Loucy (cell line): ENCODE measurements at regions not wholly inside any gene's neighbourhood (a gene's known extent, or its start where the extent isn't known, plus 50 kb on each side); places are given as distances from the start of the nearest gene placed in this dataset.

ENCODE experiments used
- H2AFZ ChIP-seq: fragments of 200-600 bp; sonication (generic); 2 replicates; pipeline ENCODE4 v1.6.0; 2016; ENCODE audit warnings: antibody characterized with exemption, mild to moderate bottlenecking, low read length, moderate library complexity
- H3F3A ChIP-seq: fragments of 200-600 bp; 2 replicates; pipeline ENCODE4 v1.6.0; 2016; ENCODE audit warnings: antibody characterized with exemption, low read depth, mild to moderate bottlenecking
- H3K27me3 ChIP-seq: fragments of 200-600 bp; sonication (generic); 2 replicates; pipeline ENCODE4 v1.6.1; 2014; ENCODE audit warnings: low read length, mild to moderate bottlenecking; ENCODE audit not compliant: insufficient read depth, poor library complexity, severe bottlenecking
- H3K36me3 ChIP-seq: fragments of 200-600 bp; sonication (generic); 2 replicates; pipeline ENCODE4 v1.6.1; 2016; ENCODE audit warnings: low read length; ENCODE audit not compliant: insufficient read depth
- H3K4me1 ChIP-seq: fragments of 200-600 bp; sonication (generic); 2 replicates; pipeline ENCODE4 v1.5.1; 2014; ENCODE audit warnings: low read length, mild to moderate bottlenecking; ENCODE audit not compliant: insufficient read depth, poor library complexity, severe bottlenecking
- H3K4me2 ChIP-seq: fragments of 200-600 bp; sonication (generic); 2 replicates; pipeline ENCODE4 v1.6.0; 2014; ENCODE audit warnings: antibody characterized with exemption, low read length, low read depth, mild to moderate bottlenecking; ENCODE audit not compliant: poor library complexity, severe bottlenecking
- H3K4me3 ChIP-seq: fragments of 200-600 bp; sonication (generic); 2 replicates; pipeline ENCODE4 v1.5.1; 2014; ENCODE audit warnings: low read length, mild to moderate bottlenecking, mixed read lengths; ENCODE audit not compliant: poor library complexity, severe bottlenecking
- H3K79me2 ChIP-seq: fragments of 200-600 bp; sonication (generic); 2 replicates; pipeline ENCODE4 v1.6.1; 2014; ENCODE audit warnings: low read length; ENCODE audit not compliant: insufficient read depth
- H3K9ac ChIP-seq: fragments of 200-600 bp; sonication (generic); 2 replicates; pipeline ENCODE4 v1.6.0; 2014; ENCODE audit warnings: mild to moderate bottlenecking, low read depth, low read length, moderate library complexity; ENCODE audit not compliant: poor library complexity, severe bottlenecking
- H3K9me2 ChIP-seq: fragments of 200-600 bp; sonication (generic); replicated peaks from 2 replicates; pipeline ENCODE4 v1.6.1; 2016; ENCODE audit warnings: low read depth, low read length, mixed read lengths
- H3K9me3 ChIP-seq: fragments of 200-600 bp; sonication (generic); 2 replicates; pipeline ENCODE4 v1.6.1; 2014; ENCODE audit warnings: mild to moderate bottlenecking, antibody characterized with exemption, low read length, low read depth; ENCODE audit not compliant: insufficient read depth
- H4K20me1 ChIP-seq: fragments of 200-600 bp; sonication (generic); 2 replicates; pipeline ENCODE4 v1.6.0; 2014; ENCODE audit warnings: antibody characterized with exemption, low read length, mild to moderate bottlenecking; ENCODE audit not compliant: insufficient read depth, poor library complexity, severe bottlenecking
- EZH2phosphoT487 ChIP-seq: fragments of 200-600 bp; IDR thresholded peaks from 2 replicates; pipeline ENCODE4 v1.6.1; 2018; ENCODE audit warnings: antibody characterized with exemption, mild to moderate bottlenecking, moderate library complexity, borderline replicate concordance
- TF ChIP-seq, protein P1 (sequence below): fragments of 200-600 bp; sonication (generic); conservative IDR thresholded peaks from 2 replicates; pipeline ENCODE4 v1.5.1; 2014; ENCODE audit warnings: mild to moderate bottlenecking, antibody characterized with exemption, low read length

DNA sequence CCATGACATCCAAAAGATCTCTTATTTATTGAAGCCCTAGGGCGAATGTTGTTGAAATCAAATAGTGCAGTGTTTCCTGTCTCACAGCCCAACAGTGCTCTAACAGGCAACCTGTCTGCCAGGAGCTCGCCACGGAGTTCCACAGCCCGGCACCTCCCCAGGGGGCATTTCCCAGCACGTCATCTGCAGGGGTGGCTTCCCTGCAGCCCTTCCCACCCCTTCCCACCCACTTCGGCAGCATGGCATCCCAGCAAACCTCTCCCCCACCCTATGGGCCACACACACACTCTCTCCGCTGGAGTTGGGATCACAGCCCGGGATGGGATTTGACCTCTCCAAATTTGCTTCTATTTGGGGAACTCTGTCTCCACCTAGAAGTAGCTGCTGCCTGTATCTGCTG lies 62.7 kb upstream of the C14orf180 start:
- Histone ChIP-seq H3K79me2 (no peaks in the 10 kb centered on the region), H3K4me1 (no peaks in the 10 kb centered on the region), H4K20me1 (no peaks in the 10 kb centered on the region), H3K4me3 (no peak overlapping the region), H3K9me3 (peaks cover 4% of the 10 kb centered on the region; the same call in 1 of the 2 replicates), H2AFZ (no peak overlapping the region), H3K9ac (no peak overlapping the region), H3K36me3 (no peaks in the 10 kb centered on the region), H3K27me3 (no peaks in the 10 kb centered on the region), H3K4me2 (no peak overlapping the region), H3K9me2 (no peaks in the 10 kb centered on the region), H3F3A (no peaks in the 10 kb centered on the region)
- TF ChIP-seq, protein P1, sequence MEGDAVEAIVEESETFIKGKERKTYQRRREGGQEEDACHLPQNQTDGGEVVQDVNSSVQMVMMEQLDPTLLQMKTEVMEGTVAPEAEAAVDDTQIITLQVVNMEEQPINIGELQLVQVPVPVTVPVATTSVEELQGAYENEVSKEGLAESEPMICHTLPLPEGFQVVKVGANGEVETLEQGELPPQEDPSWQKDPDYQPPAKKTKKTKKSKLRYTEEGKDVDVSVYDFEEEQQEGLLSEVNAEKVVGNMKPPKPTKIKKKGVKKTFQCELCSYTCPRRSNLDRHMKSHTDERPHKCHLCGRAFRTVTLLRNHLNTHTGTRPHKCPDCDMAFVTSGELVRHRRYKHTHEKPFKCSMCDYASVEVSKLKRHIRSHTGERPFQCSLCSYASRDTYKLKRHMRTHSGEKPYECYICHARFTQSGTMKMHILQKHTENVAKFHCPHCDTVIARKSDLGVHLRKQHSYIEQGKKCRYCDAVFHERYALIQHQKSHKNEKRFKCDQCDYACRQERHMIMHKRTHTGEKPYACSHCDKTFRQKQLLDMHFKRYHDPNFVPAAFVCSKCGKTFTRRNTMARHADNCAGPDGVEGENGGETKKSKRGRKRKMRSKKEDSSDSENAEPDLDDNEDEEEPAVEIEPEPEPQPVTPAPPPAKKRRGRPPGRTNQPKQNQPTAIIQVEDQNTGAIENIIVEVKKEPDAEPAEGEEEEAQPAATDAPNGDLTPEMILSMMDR = no peak
- TF ChIP-seq EZH2phosphoT487 = no peak

DNA sequence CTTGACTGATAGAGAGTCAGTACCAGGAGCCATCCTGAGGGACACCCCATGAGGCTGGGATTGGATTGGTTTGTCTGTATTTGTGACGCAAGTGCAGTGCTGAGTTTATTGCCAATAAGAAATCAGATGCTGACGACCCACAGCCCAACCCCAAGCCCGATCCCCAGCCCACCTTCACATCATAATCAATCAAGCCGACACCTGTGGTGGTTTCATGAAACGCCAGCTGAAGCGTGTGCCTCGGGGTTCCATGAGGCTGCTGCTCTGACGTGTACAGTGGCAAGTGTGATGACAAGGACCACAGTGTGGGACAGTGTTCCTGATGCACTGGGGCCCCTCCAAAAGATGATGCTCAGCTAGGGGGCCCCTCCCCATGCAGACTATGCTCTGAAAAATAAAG lies 62.1 kb upstream of the C14orf180 start:
- H3K36me3 ChIP-seq = no peaks in the 10 kb centered on the region

GRCh38 chr14:104517867-104518266 lies 61.7 kb upstream of the C14orf180 start:
- H4K20me1 ChIP-seq = no peaks in the 10 kb centered on the region
- TF ChIP-seq, protein P1 = no peak
- TF ChIP-seq EZH2phosphoT487 = no peak
- H3K79me2 ChIP-seq = no peaks in the 10 kb centered on the region
- no peaks in the 10 kb centered on the region for H3F3A ChIP-seq
- H3K36me3 ChIP-seq = no peaks in the 10 kb centered on the region
- H3K4me3 ChIP-seq = no peak overlapping the region
- H3K4me1 ChIP-seq = no peaks in the 10 kb centered on the region
- H3K27me3 ChIP-seq = no peaks in the 10 kb centered on the region
- H3K9me2 ChIP-seq = no peaks in the 10 kb centered on the region
- peaks cover 4% of the 10 kb centered on the region; the same call in 1 of the 2 replicates for H3K9me3 ChIP-seq
- H3K9ac ChIP-seq = no peak overlapping the region
- no peak overlapping the region for H2AFZ ChIP-seq
- H3K4me2 ChIP-seq = no peak overlapping the region

More for the DNA sequence above, 62.1 kb upstream of the C14orf180 start:
- Histone ChIP-seq H3K4me2 (no peak overlapping the region), H3K9me3 (peaks cover 4% of the 10 kb centered on the region; the same call in 1 of the 2 replicates), H3K27me3 (no peaks in the 10 kb centered on the region), H2AFZ (no peak overlapping the region), H3K4me3 (no peak overlapping the region), H3K9ac (no peak overlapping the region), H3K79me2 (no peaks in the 10 kb centered on the region), H4K20me1 (no peaks in the 10 kb centered on the region), H3K4me1 (no peaks in the 10 kb centered on the region), H3K9me2 (no peaks in the 10 kb centered on the region), H3F3A (no peaks in the 10 kb centered on the region)
- TF ChIP-seq EZH2phosphoT487 = no peak
- TF ChIP-seq, protein P1 = no peak
